Keratinocyte (primary cell): ENCODE measurements at regions not wholly inside any gene's neighbourhood (a gene's known extent, or its start where the extent isn't known, plus 50 kb on each side); places are given as distances from the start of the nearest gene placed in this dataset.

Experiments
- DNase-seq: peaks from one replicate; pipeline ENCODE4 v3.0.0-alpha.2; 2011; ENCODE audit warnings: low read depth, missing footprints, low spot score
- FAIRE-seq: peaks from 2 replicates; lab custom pipeline; 2011; peaks lifted over from hg19 to GRCh38; lab: Jason Lieb, UNC
- H2AFZ ChIP-seq: 2 replicates; pipeline ENCODE4 v1.6.0; 2012; ENCODE audit warnings: low read length, control low read depth, inconsistent platforms; ENCODE audit not compliant: control insufficient read depth
- H3K27ac ChIP-seq: 2 replicates; pipeline ENCODE4 v1.5.1; 2011; ENCODE audit warnings: low read length; ENCODE audit not compliant: control insufficient read depth, insufficient read depth
- H3K27me3 ChIP-seq: 3 replicates; pipeline ENCODE4 v1.6.0; 2011; ENCODE audit warnings: low read length; ENCODE audit not compliant: control insufficient read depth, insufficient read depth; ENCODE audit errors: extremely low read depth
- H3K36me3 ChIP-seq, 2 experiments: 2 replicates in 1 of 2; 3 replicates in 1 of 2; pipeline ENCODE4 v1.5.1; 2011; ENCODE audit warnings: low read length in 2 of 2, mild to moderate bottlenecking in 1 of 2; ENCODE audit not compliant: control insufficient read depth in 2 of 2, insufficient read depth in 2 of 2; ENCODE audit errors: extremely low read depth in 1 of 2
- H3K4me1 ChIP-seq: 3 replicates; pipeline ENCODE4 v1.5.1; 2011; ENCODE audit warnings: low read length; ENCODE audit not compliant: control insufficient read depth, insufficient read depth; ENCODE audit errors: extremely low read depth
- H3K4me2 ChIP-seq: 3 replicates; pipeline ENCODE4 v1.6.0; 2011; ENCODE audit warnings: low read depth, low read length; ENCODE audit not compliant: control insufficient read depth, insufficient read depth; ENCODE audit errors: extremely low read depth
- H3K4me3 ChIP-seq, 3 experiments: fragments of 200-600 bp in 1 of 3; sonication (generic) in 1 of 3; 2 replicates in 2 of 3; 3 replicates in 1 of 3; pipeline ENCODE4 v1.5.1; 2011 to 2016; ENCODE audit warnings: low read length in 3 of 3, mild to moderate bottlenecking in 3 of 3, control low read depth in 2 of 3, inconsistent platforms in 1 of 3, low read depth in 1 of 3, mixed read lengths in 1 of 3, mixed run types in 1 of 3, moderate library complexity in 1 of 3; ENCODE audit not compliant: control insufficient read depth in 2 of 3, insufficient read depth in 2 of 3; ENCODE audit errors: extremely low read depth in 1 of 3
- H3K79me2 ChIP-seq: 2 replicates; pipeline ENCODE4 v1.6.0; 2012; ENCODE audit warnings: low read length; ENCODE audit not compliant: control insufficient read depth, insufficient read depth
- H3K9ac ChIP-seq: 3 replicates; pipeline ENCODE4 v1.6.0; 2011; ENCODE audit warnings: low read length; ENCODE audit not compliant: control insufficient read depth, insufficient read depth; ENCODE audit errors: extremely low read depth
- H3K9me1 ChIP-seq: 3 replicates; pipeline ENCODE4 v1.6.0; 2011; ENCODE audit warnings: low read length; ENCODE audit not compliant: control insufficient read depth, insufficient read depth; ENCODE audit errors: extremely low read depth
- H3K9me3 ChIP-seq: 2 replicates; pipeline ENCODE4 v1.5.1; 2012; ENCODE audit warnings: low read depth, low read length; ENCODE audit not compliant: control insufficient read depth
- H4K20me1 ChIP-seq: 3 replicates; pipeline ENCODE4 v1.6.0; 2011; ENCODE audit warnings: low read length; ENCODE audit not compliant: control insufficient read depth, insufficient read depth; ENCODE audit errors: extremely low read depth
- CTCF ChIP-seq, 3 experiments: IDR thresholded peaks in 1 of 3; conservative IDR thresholded peaks in 1 of 3; optimal IDR thresholded peaks in 1 of 3; 2 replicates in 2 of 3; 3 replicates in 1 of 3; pipeline versions ENCODE3 to v1.5.1; 2011; ENCODE audit warnings: low read length in 3 of 3, mild to moderate bottlenecking in 3 of 3, moderate library complexity in 2 of 3, control low read depth in 1 of 3, inconsistent platforms in 1 of 3; ENCODE audit not compliant: insufficient read depth in 2 of 3; ENCODE audit errors: extremely low read depth in 1 of 3
- EZH2 ChIP-seq: IDR thresholded peaks from one replicate; pipeline ENCODE4 v1.6.1; 2012; ENCODE audit warnings: inconsistent platforms, mild to moderate bottlenecking, low read length, moderate library complexity
- dilution Hi-C: fragments of 300-500 bp; cut with MboI; formaldehyde crosslinking; loops from one replicate; pipeline ENCODE4 v1.7.0; 2020; ENCODE audit warnings: low sequenced_read_pairs; ENCODE audit not compliant: extremely low pct_ligation_motif_present

GRCh38 chr2:196229013-196229412 is 57.6 kb upstream of the STK17B start:
- FAIRE-seq = no peak
- H3K4me1 ChIP-seq = peaks cover 45% of the 10 kb centered on the region
- H2AFZ ChIP-seq = peak overlapping the region; percentile 35
- H3K9me3 ChIP-seq = no peaks in the 10 kb centered on the region
- H3K9ac ChIP-seq = no peak overlapping the region
- H3K36me3 ChIP-seq = no peaks in the 10 kb centered on the region
- H3K4me3 ChIP-seq = no peak overlapping the region
- no peak for DNase-seq
- no peaks in the 10 kb centered on the region for H3K79me2 ChIP-seq
- dilution Hi-C loops = no loop called here
- no peak for TF ChIP-seq EZH2
- H3K27ac ChIP-seq = no peak overlapping the region
- H3K4me2 ChIP-seq = no peak overlapping the region
- H3K27me3 ChIP-seq = no peaks in the 10 kb centered on the region
- no peaks in the 10 kb centered on the region for H3K9me1 ChIP-seq
- no peaks in the 10 kb centered on the region for H4K20me1 ChIP-seq

GRCh38 chr2:196230061-196230854 is 58.9 kb upstream of the STK17B start:
- dilution Hi-C loops = no loop called here
- peak overlapping the region; percentile 23 for H2AFZ ChIP-seq
- H3K27ac ChIP-seq = no peak overlapping the region
- no peak for TF ChIP-seq EZH2
- no peak for TF ChIP-seq CTCF (optimal IDR thresholded peaks at IDR 0.05 in 1 of 3, IDR thresholded peaks at IDR 0.05 in 1 of 3, conservative IDR thresholded peaks at IDR 0.05 in 1 of 3; ENCODE audit: extremely low read depth in 1 of 3, insufficient read depth in 2 of 3, low read length in 3 of 3)
- no peaks in the 10 kb centered on the region for H4K20me1 ChIP-seq
- H3K9me3 ChIP-seq = no peaks in the 10 kb centered on the region
- H3K9ac ChIP-seq = no peak overlapping the region
- DNase-seq (no peak), FAIRE-seq (no peak)
- H3K4me2 ChIP-seq = no peak overlapping the region
- no peaks in the 10 kb centered on the region for H3K27me3 ChIP-seq
- no peaks in the 10 kb centered on the region for H3K79me2 ChIP-seq
- H3K9me1 ChIP-seq = no peaks in the 10 kb centered on the region
- H3K4me1 ChIP-seq = peaks cover 48% of the 10 kb centered on the region
- H3K4me3 ChIP-seq = no peak overlapping the region
- no peaks in the 10 kb centered on the region for H3K36me3 ChIP-seq
